H9 (cell line): ENCODE measurements at regions not wholly inside any gene's neighbourhood (a gene's known extent, or its start where the extent isn't known, plus 50 kb on each side); places are given as distances from the start of the nearest gene placed in this dataset.

Experiments
- DNase-seq: peaks from one replicate; pipeline ENCODE4 v3.0.0-alpha.2; 2017
- H2AFZ ChIP-seq: one replicate; pipeline ENCODE4 v1.6.1; 2013; ENCODE audit warnings: mild to moderate bottlenecking, low read length, control low read depth, moderate library complexity
- H2AK5ac ChIP-seq: 2 replicates; pipeline ENCODE4 v1.6.1; 2013; ENCODE audit warnings: low read length, control low read depth, mixed read lengths; ENCODE audit not compliant: insufficient read length
- H2BK120ac ChIP-seq: one replicate; pipeline ENCODE4 v1.6.1; 2013; ENCODE audit warnings: low read depth, mild to moderate bottlenecking, low read length, control low read depth, inconsistent platforms; ENCODE audit not compliant: poor library complexity, severe bottlenecking
- H2BK12ac ChIP-seq: 2 replicates; pipeline ENCODE4 v1.6.1; 2013; ENCODE audit warnings: low read length, control low read depth, mixed read lengths, low read depth; ENCODE audit not compliant: insufficient read length
- H2BK15ac ChIP-seq: 2 replicates; pipeline ENCODE4 v1.6.1; 2013; ENCODE audit warnings: low read depth, low read length, control low read depth
- H2BK20ac ChIP-seq: one replicate; pipeline ENCODE4 v1.6.1; 2013; ENCODE audit warnings: low read depth, mild to moderate bottlenecking, low read length, control low read depth, inconsistent platforms; ENCODE audit not compliant: poor library complexity, severe bottlenecking
- H2BK5ac ChIP-seq: 2 replicates; pipeline ENCODE4 v1.6.1; 2013; ENCODE audit warnings: low read length, control low read depth, mixed read lengths; ENCODE audit not compliant: insufficient read length
- H3K14ac ChIP-seq: 2 replicates; pipeline ENCODE4 v1.6.1; 2013; ENCODE audit warnings: low read length, control low read depth; ENCODE audit not compliant: insufficient read depth
- H3K18ac ChIP-seq: 2 replicates; pipeline ENCODE4 v1.6.1; 2013; ENCODE audit warnings: low read depth, mild to moderate bottlenecking, mixed read lengths, low read length, control low read depth; ENCODE audit not compliant: insufficient read length
- H3K23ac ChIP-seq: 2 replicates; pipeline ENCODE4 v1.6.1; 2013; ENCODE audit warnings: low read length, control low read depth, mixed read lengths, low read depth; ENCODE audit not compliant: insufficient read length
- H3K23me2 ChIP-seq: 2 replicates; pipeline ENCODE4 v1.6.1; 2013; ENCODE audit warnings: low read depth, mild to moderate bottlenecking, mixed read lengths, low read length, control low read depth; ENCODE audit not compliant: insufficient read length, poor library complexity, severe bottlenecking
- H3K27ac ChIP-seq: 2 replicates; pipeline ENCODE4 v1.5.1; 2013; ENCODE audit warnings: low read length, control low read depth, mixed read lengths, low read depth; ENCODE audit not compliant: insufficient read length
- H3K27me3 ChIP-seq: 2 replicates; pipeline ENCODE4 v1.6.1; 2013; ENCODE audit warnings: low read length, control low read depth, inconsistent platforms; ENCODE audit not compliant: insufficient read depth
- H3K4ac ChIP-seq: 2 replicates; pipeline ENCODE4 v1.6.1; 2013; ENCODE audit warnings: low read depth, mild to moderate bottlenecking, control low read depth, inconsistent platforms, low read length, moderate library complexity
- H3K4me1 ChIP-seq: 2 replicates; pipeline ENCODE4 v1.6.1; 2013; ENCODE audit warnings: low read length, control low read depth, inconsistent platforms; ENCODE audit not compliant: insufficient read depth
- H3K4me2 ChIP-seq: 2 replicates; pipeline ENCODE4 v1.6.1; 2013; ENCODE audit warnings: low read length, control low read depth, mixed read lengths; ENCODE audit not compliant: insufficient read length, insufficient read depth
- H3K56ac ChIP-seq: 2 replicates; pipeline ENCODE4 v1.6.1; 2013; ENCODE audit warnings: low read depth, mild to moderate bottlenecking, mixed read lengths, low read length, control low read depth; ENCODE audit not compliant: insufficient read length
- H3K79me1 ChIP-seq: 2 replicates; pipeline ENCODE4 v1.6.1; 2013; ENCODE audit warnings: low read depth, mild to moderate bottlenecking, moderate library complexity, low read length, control low read depth, inconsistent platforms; ENCODE audit not compliant: insufficient read depth, poor library complexity, severe bottlenecking
- H3K79me2 ChIP-seq: 2 replicates; pipeline ENCODE4 v1.6.1; 2013; ENCODE audit warnings: low read length, control low read depth, inconsistent platforms; ENCODE audit not compliant: insufficient read depth
- H3K9ac ChIP-seq: 2 replicates; pipeline ENCODE4 v1.6.1; 2013; ENCODE audit warnings: low read length, control low read depth, mixed read lengths; ENCODE audit not compliant: insufficient read length; ENCODE audit errors: extremely low read depth
- H3K9me3 ChIP-seq: one replicate; pipeline ENCODE4 v1.6.1; 2013; ENCODE audit warnings: low read depth, low read length, inconsistent platforms; ENCODE audit not compliant: control insufficient read depth
- H3T11ph ChIP-seq: one replicate; pipeline ENCODE4 v1.6.1; 2013; ENCODE audit warnings: mild to moderate bottlenecking, low read length, control low read depth, inconsistent platforms
- H4K20me1 ChIP-seq: one replicate; pipeline ENCODE4 v1.6.1; 2013; ENCODE audit not compliant: control insufficient read depth, insufficient read length, insufficient read depth
- H4K5ac ChIP-seq: 2 replicates; pipeline ENCODE4 v1.6.1; 2013; ENCODE audit warnings: low read depth, mild to moderate bottlenecking, mixed read lengths, low read length, control low read depth; ENCODE audit not compliant: insufficient read length
- H4K8ac ChIP-seq: replicated peaks from 2 replicates; pipeline ENCODE4 v1.6.1; 2013; ENCODE audit warnings: low read length, control low read depth, mixed read lengths, low read depth; ENCODE audit not compliant: insufficient read length
- H4K91ac ChIP-seq: 2 replicates; pipeline ENCODE4 v1.6.1; 2013; ENCODE audit warnings: low read depth, mild to moderate bottlenecking, moderate library complexity, mixed read lengths, low read length, control low read depth; ENCODE audit not compliant: insufficient read length
- H3K27ac Mint-ChIP-seq, 3 experiments: 2 replicates in 2 of 3; 3 replicates in 1 of 3; pipeline ENCODE4 v1.8.0; 2020 to 2021; ENCODE audit warnings: mixed read lengths in 3 of 3, mild to moderate bottlenecking in 1 of 3, moderate library complexity in 1 of 3
- H3K27me3 Mint-ChIP-seq: 2 replicates; pipeline ENCODE4 v1.8.0; 2021; ENCODE audit warnings: low read depth, mild to moderate bottlenecking, moderate library complexity, mixed read lengths
- H3K36me3 Mint-ChIP-seq, 3 experiments: 2 replicates in 2 of 3; 3 replicates in 1 of 3; pipeline ENCODE4 v1.8.0; 2020 to 2021; ENCODE audit warnings: low read depth in 3 of 3, mixed read lengths in 3 of 3; ENCODE audit not compliant: insufficient read depth in 1 of 3
- H3K4me1 Mint-ChIP-seq, 2 experiments: 2 replicates each; pipeline ENCODE4 v1.8.0; 2020; ENCODE audit warnings: mixed read lengths in 2 of 2
- H3K4me3 Mint-ChIP-seq, 2 experiments: 2 replicates in 1 of 2; 3 replicates in 1 of 2; pipeline ENCODE4 v1.8.0; 2020 to 2021; ENCODE audit warnings: mild to moderate bottlenecking in 2 of 2, mixed read lengths in 2 of 2, moderate library complexity in 1 of 2
- H3K9me3 Mint-ChIP-seq, 2 experiments: 2 replicates in 1 of 2; 3 replicates in 1 of 2; pipeline ENCODE4 v1.8.0; 2020; ENCODE audit warnings: mild to moderate bottlenecking in 2 of 2, mixed read lengths in 2 of 2, moderate library complexity in 1 of 2
- CTCF ChIP-seq: fragments of 200-600 bp; sonication (generic); conservative IDR thresholded peaks from 3 replicates; pipeline ENCODE4 v1.8.0; 2021; ENCODE audit warnings: antibody characterized with exemption, mild to moderate bottlenecking
- WGBS: extraction: QIAGEN DNeasy Blood & Tissue Kit; methylation state at CpG from one replicate; pipeline ENCODE4 v1.1.7; 2013; ENCODE audit warnings: missing lambda C conversion rate, low lambda C conversion rate, mixed read lengths; ENCODE audit not compliant: insufficient read length; ENCODE audit errors: extremely low coverage; 5-methylcytosine and 5-hydroxymethylcytosine counted together

- Histone ChIP-seq H3K4me1 (no peaks in the 10 kb centered on the region), H3K56ac (no peak overlapping the region), H3K27ac (no peak overlapping the region), H2BK120ac (no peak overlapping the region), H4K8ac (no peak overlapping the region), H3K9me3 (no peaks in the 10 kb centered on the region), H3K4me2 (no peak overlapping the region), H3K14ac (no peak overlapping the region), H2AK5ac (no peak overlapping the region), H2BK15ac (no peak overlapping the region), H3K23me2 (no peaks in the 10 kb centered on the region), H3K4ac (no peak overlapping the region), H2BK12ac (no peak overlapping the region), H2BK5ac (no peak overlapping the region), H3K79me2 (no peaks in the 10 kb centered on the region), H4K91ac (no peak overlapping the region), H4K20me1 (no peaks in the 10 kb centered on the region), H3K23ac (no peak overlapping the region), H3K18ac (no peak overlapping the region), H3K27me3 (no peaks in the 10 kb centered on the region), H2BK20ac (no peak overlapping the region), H2AFZ (no peak overlapping the region), H3T11ph (no peak overlapping the region), H3K9ac (no peak overlapping the region), H3K79me1 (no peaks in the 10 kb centered on the region), H4K5ac (no peak overlapping the region)
- H3K27ac Mint-ChIP-seq = no peak overlapping the region
- no CpG with 5 or more reads among the region's 1 CpG for WGBS
- no peaks in the 10 kb centered on the region for H3K27me3 Mint-ChIP-seq
- H3K9me3 Mint-ChIP-seq = no peaks in the 10 kb centered on the region; a peak in 1 of 5 replicates
- H3K36me3 Mint-ChIP-seq = no peaks in the 10 kb centered on the region; a peak in 1 of 7 replicates
- H3K4me1 Mint-ChIP-seq = no peaks in the 10 kb centered on the region
- H3K4me3 Mint-ChIP-seq = no peak overlapping the region
- no peak for TF ChIP-seq CTCF
- no peak for DNase-seq
Observed at GRCh38 chr5:120106912-120107525, 357.1 kb upstream of the PRR16 start.
